Small intestine (tissue), 7 donors: ENCODE measurements at regions not wholly inside any gene's neighbourhood (a gene's known extent, or its start where the extent isn't known, plus 50 kb on each side); places are given as distances from the start of the nearest gene placed in this dataset.
"Not testable (repeated sequence)": the region's sequence is repeated elsewhere in the genome, so short reads cannot be mapped to it uniquely, and the experiment has no call there.

ENCODE experiments used
- DNase-seq, 2 donors: peaks; one replicate each; pipeline versions ENCODE4 v3.0.0 to v3.0.0-alpha.2; 2013
- FAIRE-seq: peaks from 2 replicates; lab custom pipeline; 2012; peaks lifted over from hg19 to GRCh38; lab: Jason Lieb, UNC
- H3K27ac ChIP-seq, 3 donors: one replicate each; pipeline ENCODE4 v1.5.1; 2013; ENCODE audit warnings: low read length in 2 of 3, mild to moderate bottlenecking in 2 of 3, control low read depth in 1 of 3, inconsistent platforms in 1 of 3, low read depth in 1 of 3, moderate library complexity in 1 of 3
- H3K27me3 ChIP-seq, 3 donors: one replicate each; pipeline ENCODE4 v1.6.1; 2013; ENCODE audit warnings: low read length in 3 of 3, inconsistent platforms in 1 of 3; ENCODE audit not compliant: control insufficient read depth in 3 of 3, insufficient read depth in 3 of 3
- H3K36me3 ChIP-seq, 3 donors: one replicate each; pipeline ENCODE4 v1.6.1; 2013; ENCODE audit warnings: low read length in 3 of 3, inconsistent platforms in 1 of 3, low read depth in 1 of 3, mild to moderate bottlenecking in 1 of 3, moderate library complexity in 1 of 3; ENCODE audit not compliant: control insufficient read depth in 3 of 3, insufficient read depth in 2 of 3
- H3K4me1 ChIP-seq, 3 donors: one replicate each; pipeline ENCODE4 v1.6.1; 2013; ENCODE audit warnings: low read length in 2 of 3, inconsistent platforms in 1 of 3, low read depth in 1 of 3, mild to moderate bottlenecking in 1 of 3, moderate library complexity in 1 of 3; ENCODE audit not compliant: control insufficient read depth in 3 of 3, insufficient read depth in 2 of 3
- H3K4me3 ChIP-seq, 3 donors: one replicate each; pipeline ENCODE4 v1.5.1; 2013; ENCODE audit warnings: low read length in 3 of 3, control low read depth in 1 of 3, inconsistent platforms in 1 of 3, low read depth in 1 of 3, mild to moderate bottlenecking in 1 of 3, moderate library complexity in 1 of 3
- H3K9me3 ChIP-seq, 2 donors: one replicate each; pipeline ENCODE4 v1.6.1; 2013; ENCODE audit warnings: low read depth in 1 of 2, low read length in 1 of 2; ENCODE audit not compliant: control insufficient read depth in 2 of 2, insufficient read depth in 1 of 2
- WGBS, 3 donors: extraction: QIAGEN DNeasy Blood & Tissue Kit; methylation state at CpG; one replicate each; pipeline ENCODE4 v1.1.7; 2013; 5-methylcytosine and 5-hydroxymethylcytosine counted together
- donor health status: healthy with polysubstance abuse.
- donor health status: control.
- donor health status: control.
- donor health status: Bipolar disorder and iron deficiency.
- donor health status: healthy.

GRCh38 chr2:17460371-17461086 lies 57.7 kb downstream of the RAD51AP2 start:
- Histone ChIP-seq H3K36me3 (no peaks in the 10 kb centered on the region), H3K9me3 (no peaks in the 10 kb centered on the region), H3K4me3 (no peak overlapping the region), H3K4me1 (no peaks in the 10 kb centered on the region), H3K27me3 (no peaks in the 10 kb centered on the region), H3K27ac (no peak overlapping the region)
- no peak for DNase-seq
- no peak for FAIRE-seq

- FAIRE-seq = no peak
- no peaks in the 10 kb centered on the region for H3K4me1 ChIP-seq
- 44 to 81% (median 66%) methylated on average over 2 of the region's 2 CpGs for WGBS, 3 donors
- no peak overlapping the region for H3K27ac ChIP-seq
- no peak overlapping the region for H3K4me3 ChIP-seq
- no peaks in the 10 kb centered on the region for H3K9me3 ChIP-seq
- H3K27me3 ChIP-seq = no peaks in the 10 kb centered on the region
- H3K36me3 ChIP-seq = no peaks in the 10 kb centered on the region
- DNase-seq = no peak
Measured at GRCh38 chr2:17455343-17455742, 62.9 kb downstream of the RAD51AP2 start.

GRCh38 chr2:17446191-17446590 lies 72.0 kb downstream of the RAD51AP2 start:
- H3K4me3 ChIP-seq, H3K36me3 ChIP-seq, H3K27ac ChIP-seq, H3K4me1 ChIP-seq, DNase-seq, FAIRE-seq, H3K9me3 ChIP-seq, H3K27me3 ChIP-seq: not testable (repeated sequence)
- WGBS, 3 donors = 63 to 83% (median 75%) methylated on average over 3 of the region's 3 CpGs

GRCh38 chr2:17445744-17446143 lies 72.5 kb downstream of the RAD51AP2 start:
- H3K36me3 ChIP-seq = no peaks in the 10 kb centered on the region
- WGBS, 3 donors = 75 to 100% (median 92%) methylated on average over 1 of the region's 1 CpG
- H3K4me1 ChIP-seq = no peaks in the 10 kb centered on the region
- FAIRE-seq (no peak), DNase-seq (no peak)
- no peaks in the 10 kb centered on the region for H3K9me3 ChIP-seq
- no peak overlapping the region for H3K27ac ChIP-seq
- H3K27me3 ChIP-seq = no peaks in the 10 kb centered on the region
- H3K4me3 ChIP-seq = no peak overlapping the region

- whole genome bisulfite sequencing, 3 donors = 78 to 88% (median 82%) methylated on average over 2 of the region's 2 CpGs
- Histone ChIP-seq H3K27me3 (no peaks in the 10 kb centered on the region), H3K9me3 (no peaks in the 10 kb centered on the region), H3K27ac (no peak overlapping the region), H3K36me3 (no peaks in the 10 kb centered on the region), H3K4me3 (no peak overlapping the region), H3K4me1 (no peaks in the 10 kb centered on the region)
- DNase-seq (no peak), FAIRE-seq (no peak)
Measured at GRCh38 chr2:17442334-17442733, 75.9 kb downstream of the RAD51AP2 start.

GRCh38 chr2:17441790-17442189 lies 76.5 kb downstream of the RAD51AP2 start:
- no peaks in the 10 kb centered on the region for H3K27me3 ChIP-seq
- H3K4me1 ChIP-seq = no peaks in the 10 kb centered on the region
- H3K36me3 ChIP-seq = no peaks in the 10 kb centered on the region
- WGBS, 3 donors = 83 to 87% (median 84%) methylated on average over 9 of the region's 9 CpGs
- H3K9me3 ChIP-seq = no peaks in the 10 kb centered on the region
- DNase-seq = no peak
- no peak overlapping the region for H3K4me3 ChIP-seq
- no peak overlapping the region for H3K27ac ChIP-seq
- FAIRE-seq = no peak

GRCh38 chr2:17441055-17441771 lies 77.0 kb downstream of the RAD51AP2 start:
- no peaks in the 10 kb centered on the region for H3K9me3 ChIP-seq
- no peaks in the 10 kb centered on the region for H3K36me3 ChIP-seq
- H3K4me3 ChIP-seq = no peak overlapping the region
- no peak overlapping the region for H3K27ac ChIP-seq
- no peaks in the 10 kb centered on the region for H3K27me3 ChIP-seq
- H3K4me1 ChIP-seq = no peaks in the 10 kb centered on the region
- DNase-seq (no peak), FAIRE-seq (no peak)
- WGBS, 3 donors = 57 to 73% (median 62%) methylated on average over 4 of the region's 4 CpGs

- DNase-seq (no peak), FAIRE-seq (no peak)
- Histone ChIP-seq H3K27ac (no peak overlapping the region), H3K27me3 (no peaks in the 10 kb centered on the region), H3K36me3 (no peaks in the 10 kb centered on the region), H3K9me3 (no peaks in the 10 kb centered on the region), H3K4me3 (no peak overlapping the region), H3K4me1 (no peaks in the 10 kb centered on the region)
- 8 to 33% (median 15%) methylated on average over 1 of the region's 1 CpG for WGBS, 3 donors
Measured at GRCh38 chr2:17430326-17430725, 87.9 kb downstream of the RAD51AP2 start.
